LNCAP (cell line): ENCODE measurements at regions not wholly inside any gene's neighbourhood (a gene's known extent, or its start where the extent isn't known, plus 50 kb on each side); places are given as distances from the start of the nearest gene placed in this dataset.

Experiments used
- TF ChIP-seq, protein P1 (sequence below): fragments of 450-650 bp; IDR thresholded peaks from 2 replicates; pipeline ENCODE4 v1.5.1; 2017; ENCODE audit warnings: mild to moderate bottlenecking

DNA sequence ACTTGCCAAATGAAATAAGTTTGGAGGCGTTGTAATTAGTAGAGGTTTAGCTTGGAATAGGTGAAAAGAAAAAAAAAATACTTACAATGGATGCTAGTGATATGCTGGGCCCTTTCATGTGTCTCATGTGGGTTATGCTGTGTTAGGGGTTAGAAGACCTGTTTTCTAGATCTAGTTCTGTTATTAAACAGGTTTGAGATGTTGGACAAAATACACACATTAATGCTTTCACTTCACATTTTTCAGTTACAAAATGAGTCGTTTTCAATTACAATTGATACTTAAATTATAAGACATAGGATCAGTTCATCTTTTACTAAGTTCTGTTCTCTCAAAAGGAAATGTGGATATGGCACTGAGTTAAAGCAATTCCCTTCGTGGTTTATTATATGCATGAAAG, 509.8 kb downstream of the EPM2A start:
- TF ChIP-seq, protein P1, sequence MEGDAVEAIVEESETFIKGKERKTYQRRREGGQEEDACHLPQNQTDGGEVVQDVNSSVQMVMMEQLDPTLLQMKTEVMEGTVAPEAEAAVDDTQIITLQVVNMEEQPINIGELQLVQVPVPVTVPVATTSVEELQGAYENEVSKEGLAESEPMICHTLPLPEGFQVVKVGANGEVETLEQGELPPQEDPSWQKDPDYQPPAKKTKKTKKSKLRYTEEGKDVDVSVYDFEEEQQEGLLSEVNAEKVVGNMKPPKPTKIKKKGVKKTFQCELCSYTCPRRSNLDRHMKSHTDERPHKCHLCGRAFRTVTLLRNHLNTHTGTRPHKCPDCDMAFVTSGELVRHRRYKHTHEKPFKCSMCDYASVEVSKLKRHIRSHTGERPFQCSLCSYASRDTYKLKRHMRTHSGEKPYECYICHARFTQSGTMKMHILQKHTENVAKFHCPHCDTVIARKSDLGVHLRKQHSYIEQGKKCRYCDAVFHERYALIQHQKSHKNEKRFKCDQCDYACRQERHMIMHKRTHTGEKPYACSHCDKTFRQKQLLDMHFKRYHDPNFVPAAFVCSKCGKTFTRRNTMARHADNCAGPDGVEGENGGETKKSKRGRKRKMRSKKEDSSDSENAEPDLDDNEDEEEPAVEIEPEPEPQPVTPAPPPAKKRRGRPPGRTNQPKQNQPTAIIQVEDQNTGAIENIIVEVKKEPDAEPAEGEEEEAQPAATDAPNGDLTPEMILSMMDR, result no peak

DNA sequence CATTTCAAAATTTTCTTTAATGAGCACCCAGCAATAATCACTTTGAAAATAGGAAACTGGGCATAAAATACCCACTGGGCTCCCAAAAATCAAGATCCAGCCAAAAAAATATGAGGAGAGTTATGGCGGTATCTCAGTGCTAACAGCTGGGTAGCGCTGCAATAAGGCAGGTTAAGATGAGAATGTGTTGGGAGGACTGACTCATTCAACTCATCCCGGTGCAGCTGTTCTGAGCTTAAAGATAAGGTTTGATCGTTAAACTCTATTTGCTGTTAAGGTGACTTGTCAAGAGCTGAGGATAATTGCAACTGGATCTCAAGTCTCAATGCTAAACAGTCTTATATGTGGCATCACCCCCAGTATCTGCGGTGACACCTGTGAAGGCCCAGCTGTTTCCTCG, 507.7 kb downstream of the EPM2A start:
- TF ChIP-seq, protein P1, result no peak

DNA sequence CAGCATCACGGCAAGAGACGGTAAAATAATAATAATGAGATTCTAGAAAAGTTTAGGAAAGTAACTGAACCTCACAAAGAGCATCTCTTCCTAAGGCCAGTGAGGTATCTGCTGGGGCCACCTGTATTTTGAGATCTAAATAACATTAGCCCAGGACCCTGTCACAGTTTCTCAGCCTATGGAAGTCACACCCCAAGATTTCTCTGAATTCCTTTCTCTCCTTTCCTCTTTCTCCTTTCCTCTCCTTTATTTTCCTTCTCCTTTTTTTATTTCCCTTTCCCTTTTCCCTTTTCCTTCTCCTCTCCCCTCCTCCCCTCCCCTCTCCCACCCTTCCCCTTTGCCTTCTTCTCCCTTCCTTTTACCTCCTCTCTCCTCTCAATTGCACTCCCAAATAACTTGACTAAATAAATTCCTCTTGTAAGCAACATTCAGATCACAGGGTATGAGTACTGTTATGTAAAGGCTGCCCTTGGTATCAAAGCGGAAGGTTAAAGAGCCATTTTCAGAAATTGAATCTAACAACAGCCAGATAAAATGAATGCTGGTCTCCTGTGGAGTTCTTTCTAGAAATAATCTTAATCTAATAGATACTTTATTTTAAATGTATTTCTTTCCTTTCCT, 506.2 kb downstream of the EPM2A start:
- TF ChIP-seq, protein P1, result no peak

DNA sequence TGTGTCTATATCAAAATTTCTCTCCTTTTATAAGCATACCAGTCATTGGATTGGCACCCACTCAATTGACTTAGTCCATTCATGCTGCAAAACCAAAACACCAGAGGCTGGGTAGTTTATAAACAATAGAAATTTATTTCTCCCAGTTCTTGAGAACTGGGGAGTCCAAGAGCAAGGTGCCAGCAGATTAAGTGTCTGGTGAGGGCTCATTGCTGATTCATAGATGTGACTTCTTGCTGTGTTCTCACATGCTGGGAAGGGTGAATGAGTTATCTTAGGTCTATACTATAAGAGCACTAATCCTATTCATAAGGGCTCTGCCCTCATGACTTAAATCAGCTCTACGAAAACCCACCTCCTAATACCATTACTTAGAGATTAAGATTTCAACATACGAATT, 501.4 kb downstream of the EPM2A start:
- TF ChIP-seq, protein P1, result no peak

DNA sequence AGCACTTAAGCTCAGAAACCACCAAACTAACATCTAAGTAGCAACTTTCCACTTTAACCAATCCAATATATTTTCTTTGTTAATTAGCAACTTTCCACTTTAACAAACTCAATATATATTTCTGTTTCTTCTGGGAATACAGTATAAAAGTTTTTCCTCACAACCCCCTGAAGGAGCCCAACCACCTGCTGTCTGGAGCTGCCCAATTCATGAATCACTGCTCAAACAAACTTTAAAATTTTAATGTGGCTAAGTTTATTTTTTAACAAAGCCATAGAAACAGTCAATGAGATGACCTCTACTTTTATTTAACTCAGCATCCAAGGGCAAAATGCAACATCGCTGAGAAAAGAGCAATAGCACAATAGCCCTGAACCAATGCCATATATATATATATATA, 500.1 kb downstream of the EPM2A start:
- TF ChIP-seq, protein P1, result no peak

DNA sequence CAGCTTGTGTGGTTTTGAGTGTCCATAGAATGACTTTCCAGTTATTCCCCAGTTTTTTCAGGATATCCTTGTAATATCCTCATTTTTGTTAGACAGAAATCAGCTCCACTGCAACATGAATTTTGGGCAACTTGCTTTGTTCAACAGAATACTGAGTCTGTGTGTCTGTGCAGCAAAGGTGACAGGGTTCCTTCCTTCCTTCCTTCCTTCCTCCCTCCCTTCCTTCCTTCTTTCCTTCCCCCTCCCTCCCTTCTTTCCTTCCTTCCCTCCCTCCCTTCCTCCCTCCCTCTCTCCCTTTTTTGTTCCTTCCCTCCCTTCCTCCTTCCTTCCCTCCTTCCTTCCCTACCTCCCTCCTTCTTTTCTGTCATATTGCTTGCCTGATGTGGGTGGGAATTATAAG, 496.5 kb downstream of the EPM2A start:
- TF ChIP-seq, protein P1, result no peak

DNA sequence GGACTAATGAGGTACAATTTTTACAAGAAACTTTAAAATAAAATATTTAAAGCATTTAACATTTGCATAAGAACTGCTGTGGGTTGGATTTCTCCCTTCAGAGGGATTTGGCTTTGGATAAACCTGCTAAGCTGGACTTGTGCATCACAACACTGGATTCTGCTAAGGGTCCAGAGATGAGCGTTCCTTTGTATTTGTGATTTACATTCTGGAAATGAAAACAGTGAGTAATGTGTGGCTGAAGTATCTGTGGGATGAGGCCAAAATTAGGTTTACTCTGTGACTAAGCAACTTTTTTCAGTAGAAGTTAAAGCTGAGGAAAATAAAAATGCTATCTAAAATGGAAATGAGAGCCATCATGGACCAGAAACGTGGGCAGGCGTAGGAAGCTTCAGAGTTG, 494.3 kb downstream of the EPM2A start:
- TF ChIP-seq, protein P1, result no peak

DNA sequence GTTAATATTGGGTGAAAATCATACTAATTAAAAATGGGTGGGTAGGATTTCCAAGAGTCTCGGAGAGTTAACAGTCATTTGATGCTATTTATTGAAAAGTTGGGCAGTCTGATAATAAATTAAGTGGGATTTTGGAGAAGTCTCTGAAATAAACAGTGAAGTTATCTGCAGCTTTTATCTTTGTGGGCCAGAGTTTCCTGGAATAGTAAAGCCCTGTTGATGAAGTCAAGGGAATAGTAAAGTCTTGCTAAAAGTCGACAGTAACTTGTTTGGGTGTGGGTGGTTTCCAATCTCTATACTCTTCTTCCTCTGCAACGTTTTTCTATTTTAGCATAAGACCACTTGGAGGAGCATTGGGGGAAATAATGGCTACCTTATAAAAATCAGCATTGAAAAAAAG, 493.6 kb downstream of the EPM2A start:
- TF ChIP-seq, protein P1, result no peak
